HG03442 (cell line): ENCODE measurements at regions not wholly inside any gene's neighbourhood (a gene's known extent, or its start where the extent isn't known, plus 50 kb on each side); places are given as distances from the start of the nearest gene placed in this dataset.
"Not testable (repeated sequence)": the region's sequence is repeated elsewhere in the genome, so short reads cannot be mapped to it uniquely, and the experiment has no call there.

Experiments used
- ATAC-seq: cut with Tn5 transposase; IDR thresholded peaks from one replicate; pipeline ENCODE4 v1.9.1; 2021; ENCODE audit warnings: mild to moderate bottlenecking, moderate library complexity; ENCODE audit not compliant: unreplicated experiment

- ATAC-seq: no peak
These were observed 584.2 kb upstream of the MBL2 start for GRCh38 chr10:53356616-53357349.

- not testable (repeated sequence) for ATAC-seq
These were observed 569.9 kb upstream of the MBL2 start for GRCh38 chr10:53342531-53342930.

- ATAC-seq: not testable (repeated sequence)
These were observed 565.6 kb upstream of the MBL2 start for GRCh38 chr10:53338199-53338598.

GRCh38 chr10:53335803-53336422 is 563.3 kb upstream of the MBL2 start:
- ATAC-seq: not testable (repeated sequence)

GRCh38 chr10:53331460-53331859 is 558.9 kb upstream of the MBL2 start:
- ATAC-seq: no peak

GRCh38 chr10:53326401-53327305 is 554.1 kb upstream of the MBL2 start:
- not testable (repeated sequence) for ATAC-seq

GRCh38 chr10:53325066-53325465 is 552.5 kb upstream of the MBL2 start:
- ATAC-seq: no peak

GRCh38 chr10:53315709-53316108 is 543.1 kb upstream of the MBL2 start:
- no peak for ATAC-seq

GRCh38 chr10:53314876-53315275 is 542.3 kb upstream of the MBL2 start:
- ATAC-seq: no peak

GRCh38 chr10:53298443-53298842 is 525.9 kb upstream of the MBL2 start:
- no peak for ATAC-seq

GRCh38 chr10:53284615-53285182 is 512.1 kb upstream of the MBL2 start:
- ATAC-seq: no peak

GRCh38 chr10:53276797-53277196 is 504.2 kb upstream of the MBL2 start:
- ATAC-seq: no peak

GRCh38 chr10:53269482-53269881 is 496.9 kb upstream of the MBL2 start:
- ATAC-seq: no peak

- no peak for ATAC-seq
These were observed 487.6 kb upstream of the MBL2 start for GRCh38 chr10:53260213-53260612.

- no peak for ATAC-seq
These were observed 484.0 kb upstream of the MBL2 start for GRCh38 chr10:53256623-53257022.

- ATAC-seq: no peak
These were observed 483.1 kb upstream of the MBL2 start for GRCh38 chr10:53255661-53256205.

- ATAC-seq: no peak
These were observed 480.6 kb upstream of the MBL2 start for GRCh38 chr10:53253221-53253620.

GRCh38 chr10:53239873-53240272 is 467.3 kb upstream of the MBL2 start:
- no peak for ATAC-seq

GRCh38 chr10:53236941-53237340 is 464.4 kb upstream of the MBL2 start:
- ATAC-seq: no peak

GRCh38 chr10:53233749-53234148 is 461.2 kb upstream of the MBL2 start:
- no peak for ATAC-seq

GRCh38 chr10:53230651-53231050 is 458.1 kb upstream of the MBL2 start:
- ATAC-seq: no peak
